PC-9 (cell line): ENCODE measurements at regions not wholly inside any gene's neighbourhood (a gene's known extent, or its start where the extent isn't known, plus 50 kb on each side); places are given as distances from the start of the nearest gene placed in this dataset.
A peak's percentile ranks its signal among the peaks of the same experiment; 100 is the strongest.

ENCODE experiments used
- BruUV-seq: library from RNA; stranded (reverse); fragments of 400-500 nt; replicated peaks from 2 replicates; lab custom pipeline; 2021; lab: Mats Ljungman, UMichigan
- CTCF ChIA-PET: fragments of 300-600 bp; sonication (Branson Sonifier 250); formaldehyde crosslinking; loops from one replicate; lab custom pipeline; 2022; ENCODE audit warnings: antibody characterized with exemption; lab: Charles Lee
- POLR2A ChIA-PET: fragments of 300-600 bp; sonication (Branson Sonifier 250); formaldehyde crosslinking; loops from one replicate; lab custom pipeline; 2022; ENCODE audit warnings: antibody characterized with exemption; ENCODE audit not compliant: unreplicated experiment; lab: Charles Lee
- DNase-seq, 2 experiments: peaks; one replicate each; pipeline versions ENCODE4 v3.0.0 to v3.0.0-alpha.2; 2015 to 2022; ENCODE audit warnings: mixed read lengths in 1 of 2
- H2AFZ ChIP-seq: fragments of 200-600 bp; sonication (generic); 2 replicates; pipeline ENCODE4 v1.8.1; 2017; ENCODE audit warnings: antibody characterized with exemption
- H3F3A ChIP-seq: fragments of 200-600 bp; sonication (generic); 2 replicates; pipeline ENCODE4 v1.8.1; 2017; ENCODE audit warnings: antibody characterized with exemption, mild to moderate bottlenecking, low read depth; ENCODE audit not compliant: insufficient read depth
- H3K27ac ChIP-seq: fragments of 200-600 bp; sonication (generic); 2 replicates; pipeline ENCODE4 v1.6.1; 2016; ENCODE audit warnings: mixed run types
- H3K27me3 ChIP-seq: fragments of 200-600 bp; sonication (generic); 2 replicates; pipeline ENCODE4 v1.6.1; 2016; ENCODE audit warnings: low read depth, mixed run types; ENCODE audit not compliant: insufficient read depth
- H3K36me3 ChIP-seq: fragments of 200-600 bp; sonication (generic); 2 replicates; pipeline ENCODE4 v1.6.1; 2016; ENCODE audit warnings: low read depth, mixed run types
- H3K4me1 ChIP-seq: fragments of 200-600 bp; sonication (generic); replicated peaks from 2 replicates; pipeline ENCODE4 v1.6.1; 2016; ENCODE audit warnings: mixed run types; ENCODE audit not compliant: insufficient read depth
- H3K4me2 ChIP-seq: fragments of 200-600 bp; sonication (generic); 2 replicates; pipeline ENCODE4 v1.6.1; 2017; ENCODE audit warnings: mixed run types
- H3K4me3 ChIP-seq: fragments of 200-600 bp; sonication (generic); 2 replicates; pipeline ENCODE4 v1.6.1; 2016; ENCODE audit warnings: mixed run types
- H3K79me2 ChIP-seq: fragments of 200-600 bp; sonication (generic); 2 replicates; pipeline ENCODE4 v1.6.1; 2017; ENCODE audit warnings: low read depth, mixed run types
- H3K9me2 ChIP-seq: fragments of 200-600 bp; sonication (generic); 2 replicates; pipeline ENCODE4 v1.8.1; 2017; ENCODE audit warnings: mild to moderate bottlenecking; ENCODE audit not compliant: insufficient read depth
- H3K9me3 ChIP-seq: fragments of 200-600 bp; sonication (generic); 2 replicates; pipeline ENCODE4 v1.8.1; 2016; ENCODE audit warnings: low read depth; ENCODE audit not compliant: insufficient read depth
- H4K20me1 ChIP-seq: fragments of 200-600 bp; sonication (generic); 2 replicates; pipeline ENCODE4 v1.8.1; 2017; ENCODE audit not compliant: insufficient read depth
- CTCF ChIP-seq: fragments of 200-600 bp; sonication (generic); conservative IDR thresholded peaks from 2 replicates; pipeline ENCODE4 v1.6.1; 2017; ENCODE audit warnings: mixed run types, antibody characterized with exemption, mild to moderate bottlenecking, moderate library complexity
- EZH2 ChIP-seq: fragments of 200-600 bp; sonication (generic); IDR thresholded peaks from 2 replicates; pipeline ENCODE4 v1.8.0; 2017; ENCODE audit warnings: antibody characterized with exemption, low read depth
- intact Hi-C: fragments of 100-400 bp; cut with micrococcal nuclease; formaldehyde crosslinking; loops from one replicate; pipeline ENCODE4 v1.10.0; 2022; ENCODE audit not compliant: unreplicated experiment

GRCh38 chr21:28745131-28746016 is 247.3 kb downstream of the LTN1 start:
- H3F3A ChIP-seq = no peaks in the 10 kb centered on the region
- no peaks in the 10 kb centered on the region for H3K9me3 ChIP-seq
- H3K9me2 ChIP-seq = no peaks in the 10 kb centered on the region
- intact Hi-C loops = loop anchor here (1.0 to 10.0 kb wide), 10 partner anchors 111 to 1976 kb away; no protein-coding TSS in a partner anchor
- BruUV-seq = no TSS peak
- DNase-seq = peak; percentile 44 to 51
- TF ChIP-seq CTCF = peak; percentile 74
- no peak for TF ChIP-seq EZH2
- H3K27me3 ChIP-seq = no peaks in the 10 kb centered on the region
- ChIA-PET CTCF (interaction anchor here (0.6 to 1.7 kb wide), 10 partner anchors 19 to 1940 kb away, joined by 3 to 5 read pairs (median 3); no protein-coding TSS in a partner anchor), POLR2A (no interaction called here)
- peak overlapping the region; percentile 37; the same call in 1 of the 2 replicates for H3K4me3 ChIP-seq
- no peaks in the 10 kb centered on the region for H3K36me3 ChIP-seq
- H2AFZ ChIP-seq = peak overlapping the region; percentile 72; the same call in 1 of the 2 replicates
- no peaks in the 10 kb centered on the region for H4K20me1 ChIP-seq
- no peaks in the 10 kb centered on the region for H3K79me2 ChIP-seq
- peak overlapping the region; percentile 75 for H3K4me2 ChIP-seq
- H3K27ac ChIP-seq = no peak overlapping the region
- H3K4me1 ChIP-seq = no peaks in the 10 kb centered on the region

GRCh38 chr21:28743723-28744122 is 249.0 kb downstream of the LTN1 start:
- H4K20me1 ChIP-seq = no peaks in the 10 kb centered on the region
- intact Hi-C loops = loop anchor here (2.0 to 10.0 kb wide), 3 partner anchors 109 to 1043 kb away; no protein-coding TSS in a partner anchor
- H3K9me2 ChIP-seq = no peaks in the 10 kb centered on the region
- no peaks in the 10 kb centered on the region for H3F3A ChIP-seq
- no peak for DNase-seq
- no peaks in the 10 kb centered on the region for H3K9me3 ChIP-seq
- BruUV-seq = no TSS peak
- H3K4me1 ChIP-seq = no peaks in the 10 kb centered on the region
- H3K27ac ChIP-seq = no peak overlapping the region
- H3K27me3 ChIP-seq = no peaks in the 10 kb centered on the region
- no peak overlapping the region for H2AFZ ChIP-seq
- ChIA-PET CTCF (no interaction called here), POLR2A (no interaction called here)
- H3K4me2 ChIP-seq = no peak overlapping the region
- no peak overlapping the region for H3K4me3 ChIP-seq
- H3K79me2 ChIP-seq = no peaks in the 10 kb centered on the region
- no peaks in the 10 kb centered on the region for H3K36me3 ChIP-seq
- no peak for TF ChIP-seq CTCF
- TF ChIP-seq EZH2 = no peak

- Histone ChIP-seq H4K20me1 (no peaks in the 10 kb centered on the region), H3K27me3 (no peaks in the 10 kb centered on the region), H3K9me3 (no peaks in the 10 kb centered on the region), H3K4me3 (no peak overlapping the region), H3K36me3 (no peaks in the 10 kb centered on the region), H3K27ac (no peak overlapping the region), H3F3A (no peaks in the 10 kb centered on the region), H3K79me2 (no peaks in the 10 kb centered on the region), H2AFZ (no peak overlapping the region), H3K4me2 (no peak overlapping the region), H3K9me2 (no peaks in the 10 kb centered on the region), H3K4me1 (no peaks in the 10 kb centered on the region)
- TF ChIP-seq CTCF (no peak), EZH2 (no peak)
- CTCF ChIA-PET = interaction anchor here (0.5 to 0.8 kb wide), 2 partner anchors 1042 to 1896 kb away, joined by 3 to 6 read pairs; no protein-coding TSS in a partner anchor
- intact Hi-C loops = loop anchor here (10.0 kb wide), 1 partner anchor 108 kb away; no protein-coding TSS in a partner anchor
- no peak for DNase-seq
- POLR2A ChIA-PET = no interaction called here
- no TSS peak for BruUV-seq
Measured at GRCh38 chr21:28742527-28742926, 250.2 kb downstream of the LTN1 start.
